NCI-H1694 (cell line): ENCODE measurements at regions not wholly inside any gene's neighbourhood (a gene's known extent, or its start where the extent isn't known, plus 50 kb on each side); places are given as distances from the start of the nearest gene placed in this dataset.

Experiments
- DNase-seq: peaks from one replicate; lab custom pipeline; 2025; lab: John Stamatoyannopoulos, UW

- no peak for DNase-seq
Observed at GRCh38 chr12:23464241-23464812, 485.1 kb downstream of the SOX5 start.

GRCh38 chr12:23472329-23472971 lies 477.0 kb downstream of the SOX5 start:
- no peak for DNase-seq

- no peak for DNase-seq
Observed at GRCh38 chr12:23473071-23473470, 476.4 kb downstream of the SOX5 start.

GRCh38 chr12:23474438-23474976 lies 475.0 kb downstream of the SOX5 start:
- DNase-seq, result no peak
